HG02588 (cell line): ENCODE measurements at regions not wholly inside any gene's neighbourhood (a gene's known extent, or its start where the extent isn't known, plus 50 kb on each side); places are given as distances from the start of the nearest gene placed in this dataset.

Experiments
- ATAC-seq: cut with Tn5 transposase; IDR thresholded peaks from one replicate; pipeline ENCODE4 v1.9.1; 2021; ENCODE audit warnings: mild to moderate bottlenecking, moderate library complexity; ENCODE audit not compliant: unreplicated experiment

- ATAC-seq = no peak
Measured at GRCh38 chr6:137933696-137934095, 66.6 kb downstream of the TNFAIP3 start.

GRCh38 chr6:137936798-137937197 lies 69.7 kb downstream of the TNFAIP3 start:
- no peak for ATAC-seq

- ATAC-seq = no peak
Measured at GRCh38 chr6:137937834-137938233, 70.8 kb downstream of the TNFAIP3 start.

- no peak for ATAC-seq
Measured at GRCh38 chr6:137938770-137939379, 71.8 kb downstream of the TNFAIP3 start.

- no peak for ATAC-seq
Measured at GRCh38 chr6:137941995-137942394, 74.9 kb downstream of the TNFAIP3 start.

- ATAC-seq = no peak
Measured at GRCh38 chr6:137942736-137943135, 75.7 kb downstream of the TNFAIP3 start.

GRCh38 chr6:137944381-137944780 lies 77.3 kb downstream of the TNFAIP3 start:
- peak; percentile 4 for ATAC-seq

GRCh38 chr6:137944793-137945498 lies 77.9 kb downstream of the TNFAIP3 start:
- peak; percentile 40 for ATAC-seq

- peak; percentile 58 for ATAC-seq
Measured at GRCh38 chr6:137949686-137950390, 82.8 kb downstream of the TNFAIP3 start.

- no peak for ATAC-seq
Measured at GRCh38 chr6:137950581-137950980, 83.5 kb downstream of the TNFAIP3 start.

- peak; percentile 43 for ATAC-seq
Measured at GRCh38 chr6:137951064-137951597, 84.1 kb downstream of the TNFAIP3 start.

GRCh38 chr6:137952247-137952646 lies 85.2 kb downstream of the TNFAIP3 start:
- no peak for ATAC-seq

GRCh38 chr6:137953761-137954160 lies 86.7 kb downstream of the TNFAIP3 start:
- no peak for ATAC-seq

- no peak for ATAC-seq
Measured at GRCh38 chr6:137954253-137954652, 87.2 kb downstream of the TNFAIP3 start.

- ATAC-seq = no peak
Measured at GRCh38 chr6:137956098-137956488, 89.0 kb downstream of the TNFAIP3 start.

- no peak for ATAC-seq
Measured at GRCh38 chr6:137957471-137957870, 90.4 kb downstream of the TNFAIP3 start.

- ATAC-seq = no peak
Measured at GRCh38 chr6:137958811-137959565, 91.9 kb downstream of the TNFAIP3 start.

- ATAC-seq = no peak
Measured at GRCh38 chr6:137962725-137963124, 95.7 kb downstream of the TNFAIP3 start.

- peak; percentile 51 for ATAC-seq
Measured at GRCh38 chr6:137964876-137965275, 97.8 kb downstream of the TNFAIP3 start.

- no peak for ATAC-seq
Measured at GRCh38 chr6:137967689-137968454, 100.8 kb downstream of the TNFAIP3 start.
